Transverse colon (tissue), 4 donors: ENCODE measurements at regions not wholly inside any gene's neighbourhood (a gene's known extent, or its start where the extent isn't known, plus 50 kb on each side); places are given as distances from the start of the nearest gene placed in this dataset.

ENCODE experiments used
- CTCF ChIP-seq, 5 experiments: fragments of 200-600 bp in 3 of 5; fragments of 450-650 bp in 2 of 5; sonication (generic) in 3 of 5; IDR thresholded peaks; 1 replicate in 2 of 5; 2 replicates in 3 of 5; pipeline ENCODE4 v1.5.1; 2016 to 2017; ENCODE audit warnings: antibody characterized with exemption in 5 of 5, inconsistent platforms in 3 of 5, mild to moderate bottlenecking in 2 of 5, moderate library complexity in 1 of 5
- POLR2A ChIP-seq: fragments of 450-650 bp; IDR thresholded peaks from one replicate; pipeline ENCODE4 v1.6.1; 2016; ENCODE audit warnings: antibody characterized with exemption, mild to moderate bottlenecking, moderate library complexity
- POLR2AphosphoS5 ChIP-seq, 3 donors: sonication (generic); formaldehyde crosslinking; IDR thresholded peaks; one replicate each; pipeline ENCODE4 v1.6.1; 2016; ENCODE audit warnings: antibody characterized with exemption in 3 of 3

DNA sequence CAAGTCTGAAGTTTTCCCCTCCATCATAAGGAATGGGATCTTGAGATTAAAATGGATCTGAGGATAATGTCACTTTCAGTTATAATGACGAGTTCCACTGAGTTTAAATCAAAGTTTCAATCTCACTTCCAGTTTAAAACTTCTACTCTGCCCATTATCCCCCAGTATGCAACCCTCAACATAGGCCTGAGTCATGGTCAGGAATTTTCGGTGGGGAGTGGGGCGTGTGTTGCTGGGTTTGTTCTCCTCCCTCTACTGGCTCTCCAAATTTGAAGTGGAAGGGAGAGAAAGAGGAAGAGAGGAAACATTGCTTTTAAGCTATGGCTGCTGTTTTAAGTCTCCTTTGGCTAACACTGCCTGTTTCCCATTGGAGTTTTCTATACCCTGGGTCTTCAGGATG lies 152.9 kb downstream of the TM2D1 start:
- TF ChIP-seq POLR2A (no peak), CTCF (IDR thresholded peaks at IDR 0.05) (no peak), POLR2AphosphoS5 (IDR thresholded peaks at IDR 0.05) (no peak)
